ENCODE measurements at regions not wholly inside any gene's neighbourhood (a gene's known extent, or its start where the extent isn't known, plus 50 kb on each side); places are given as distances from the start of the nearest gene placed in this dataset.

GRCh38 chrX:121165930-121166359, 118.5 kb downstream of the GLUD2 start:
- H3K27me3 Mint-ChIP-seq, result no peaks in the 10 kb centered on the region
- DNase-seq, result no peak
- CTCF ChIA-PET, result no interaction called here
- no peak overlapping the region for H3K4me3 Mint-ChIP-seq
- POLR2A ChIA-PET, result no interaction called here
- TF ChIP-seq CTCF (IDR thresholded peaks at IDR 0.05), result no peak
- no peaks in the 10 kb centered on the region for H3K36me3 ChIP-seq (ENCODE audit: insufficient read depth, low read length)
- no peaks in the 10 kb centered on the region for H3K9me3 Mint-ChIP-seq
- H3K4me1 Mint-ChIP-seq (ENCODE audit: low read depth), result peaks cover 16% of the 10 kb centered on the region
- H3K36me3 Mint-ChIP-seq (ENCODE audit: low read depth), result no peaks in the 10 kb centered on the region
- H3K27ac Mint-ChIP-seq, result no peak overlapping the region
- no peak overlapping the region for H3K27ac ChIP-seq (ENCODE audit: low read depth in 1 of 2, low read length in 2 of 2)
- intact Hi-C loops (cut with DNase I, micrococcal nuclease), result no loop called here
- ATAC-seq (ENCODE audit: poor library complexity), result no peak
- H3K27me3 ChIP-seq (ENCODE audit: control insufficient read depth in 1 of 2, insufficient read depth in 2 of 2, low read length in 2 of 2), result no peaks in the 10 kb centered on the region
- H3K9me3 ChIP-seq (ENCODE audit: control insufficient read depth in 1 of 2, insufficient read depth in 1 of 2, low read length in 2 of 2), result no peaks in the 10 kb centered on the region
- no peaks in the 10 kb centered on the region for H3K4me1 ChIP-seq (ENCODE audit: insufficient read depth, low read length)
- no peak overlapping the region for H3K4me3 ChIP-seq (ENCODE audit: low read length)

- POLR2A ChIA-PET, result no interaction called here
- intact Hi-C loops (cut with DNase I, micrococcal nuclease), result no loop called here
- DNase-seq, result no peak
- H3K4me3 ChIP-seq (ENCODE audit: low read length), result no peak overlapping the region
- CTCF ChIA-PET, result no interaction called here
- H3K9me3 ChIP-seq (ENCODE audit: control insufficient read depth in 1 of 2, insufficient read depth in 1 of 2, low read length in 2 of 2), result no peaks in the 10 kb centered on the region
- H3K4me3 Mint-ChIP-seq, result no peak overlapping the region
- H3K9me3 Mint-ChIP-seq, result no peaks in the 10 kb centered on the region
- ATAC-seq (ENCODE audit: poor library complexity), result no peak
- no peak overlapping the region for H3K27ac ChIP-seq (ENCODE audit: low read depth in 1 of 2, low read length in 2 of 2)
- H3K4me1 ChIP-seq (ENCODE audit: insufficient read depth, low read length), result no peaks in the 10 kb centered on the region
- H3K36me3 ChIP-seq (ENCODE audit: insufficient read depth, low read length), result no peaks in the 10 kb centered on the region
- no peaks in the 10 kb centered on the region for H3K36me3 Mint-ChIP-seq (ENCODE audit: low read depth)
- no peaks in the 10 kb centered on the region for H3K27me3 ChIP-seq (ENCODE audit: control insufficient read depth in 1 of 2, insufficient read depth in 2 of 2, low read length in 2 of 2)
- no peak for TF ChIP-seq CTCF (IDR thresholded peaks at IDR 0.05)
- H3K27me3 Mint-ChIP-seq, result no peaks in the 10 kb centered on the region
- H3K4me1 Mint-ChIP-seq (ENCODE audit: low read depth), result no peaks in the 10 kb centered on the region
- no peak overlapping the region for H3K27ac Mint-ChIP-seq
Observed at GRCh38 chrX:121169099-121170035, 122.0 kb downstream of the GLUD2 start.

- Mint-ChIP-seq H3K4me1 (ENCODE audit: low read depth) (no peaks in the 10 kb centered on the region), H3K27ac (no peak overlapping the region), H3K4me3 (no peak overlapping the region), H3K27me3 (no peaks in the 10 kb centered on the region), H3K9me3 (no peaks in the 10 kb centered on the region), H3K36me3 (ENCODE audit: low read depth) (no peaks in the 10 kb centered on the region)
- ATAC-seq (ENCODE audit: poor library complexity), result no peak
- intact Hi-C loops (cut with DNase I, micrococcal nuclease), result no loop called here
- ChIA-PET CTCF (no interaction called here), POLR2A (no interaction called here)
- TF ChIP-seq CTCF (IDR thresholded peaks at IDR 0.05), result no peak
- no peak for DNase-seq
- no peak overlapping the region for H3K4me3 ChIP-seq (ENCODE audit: low read length)
- H3K9me3 ChIP-seq (ENCODE audit: control insufficient read depth in 1 of 2, insufficient read depth in 1 of 2, low read length in 2 of 2), result no peaks in the 10 kb centered on the region
- no peaks in the 10 kb centered on the region for H3K27me3 ChIP-seq (ENCODE audit: control insufficient read depth in 1 of 2, insufficient read depth in 2 of 2, low read length in 2 of 2)
- H3K36me3 ChIP-seq (ENCODE audit: insufficient read depth, low read length), result no peaks in the 10 kb centered on the region
- H3K27ac ChIP-seq (ENCODE audit: low read depth in 1 of 2, low read length in 2 of 2), result no peak overlapping the region
- H3K4me1 ChIP-seq (ENCODE audit: insufficient read depth, low read length), result no peaks in the 10 kb centered on the region
Observed at GRCh38 chrX:121172703-121173102, 125.3 kb downstream of the GLUD2 start.
